LoVo (cell line): ENCODE measurements at regions not wholly inside any gene's neighbourhood (a gene's known extent, or its start where the extent isn't known, plus 50 kb on each side); places are given as distances from the start of the nearest gene placed in this dataset.

Experiments
- DNase-seq: peaks from one replicate; pipeline ENCODE4 v3.0.0-alpha.2; 2016; ENCODE audit warnings: low spot score

- DNase-seq = no peak
Measured at GRCh38 chr2:16278421-16279200, 338.3 kb downstream of the MYCN start.

DNA sequence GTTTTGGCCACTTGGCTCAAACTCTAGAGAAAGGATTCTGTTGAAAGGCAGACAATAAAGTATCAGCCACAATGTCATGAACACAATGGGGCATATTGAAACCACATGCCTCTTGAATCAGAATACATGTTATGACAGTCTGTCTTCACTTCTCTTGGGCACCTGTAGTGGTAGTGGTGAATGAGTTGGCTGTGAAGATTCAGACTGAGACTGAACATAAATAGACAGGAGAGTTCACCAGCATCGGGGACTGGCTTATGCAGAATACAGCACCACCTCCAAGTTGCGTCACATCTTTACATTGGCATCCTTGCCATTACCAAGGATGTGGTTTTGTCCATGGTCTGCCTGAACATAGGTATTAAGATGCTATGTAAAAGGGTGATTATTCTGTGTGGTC, 336.8 kb downstream of the MYCN start:
- no peak for DNase-seq

- no peak for DNase-seq
Measured at GRCh38 chr2:16275661-16276060, 335.3 kb downstream of the MYCN start.

- no peak for DNase-seq
Measured at GRCh38 chr2:16275131-16275530, 334.8 kb downstream of the MYCN start.

DNA sequence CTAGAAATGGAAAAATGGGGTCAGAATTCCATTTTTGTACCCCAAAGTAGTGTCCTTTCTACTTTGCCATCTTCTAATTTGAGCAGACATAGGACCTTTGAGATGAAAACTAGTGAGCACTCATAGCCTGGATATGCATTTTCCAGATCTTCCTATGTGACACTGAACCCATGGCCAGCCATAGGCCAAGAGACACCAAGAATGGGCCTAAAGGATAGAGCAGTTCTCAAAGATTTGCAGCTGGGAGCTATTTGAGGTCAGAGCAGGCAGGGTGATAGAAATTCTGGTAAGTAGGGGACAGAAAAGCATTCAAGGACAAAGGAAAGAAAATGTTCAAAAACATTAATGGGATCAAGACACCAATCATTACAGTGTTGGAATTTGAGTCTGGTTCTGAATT, 332.8 kb downstream of the MYCN start:
- DNase-seq = no peak

DNA sequence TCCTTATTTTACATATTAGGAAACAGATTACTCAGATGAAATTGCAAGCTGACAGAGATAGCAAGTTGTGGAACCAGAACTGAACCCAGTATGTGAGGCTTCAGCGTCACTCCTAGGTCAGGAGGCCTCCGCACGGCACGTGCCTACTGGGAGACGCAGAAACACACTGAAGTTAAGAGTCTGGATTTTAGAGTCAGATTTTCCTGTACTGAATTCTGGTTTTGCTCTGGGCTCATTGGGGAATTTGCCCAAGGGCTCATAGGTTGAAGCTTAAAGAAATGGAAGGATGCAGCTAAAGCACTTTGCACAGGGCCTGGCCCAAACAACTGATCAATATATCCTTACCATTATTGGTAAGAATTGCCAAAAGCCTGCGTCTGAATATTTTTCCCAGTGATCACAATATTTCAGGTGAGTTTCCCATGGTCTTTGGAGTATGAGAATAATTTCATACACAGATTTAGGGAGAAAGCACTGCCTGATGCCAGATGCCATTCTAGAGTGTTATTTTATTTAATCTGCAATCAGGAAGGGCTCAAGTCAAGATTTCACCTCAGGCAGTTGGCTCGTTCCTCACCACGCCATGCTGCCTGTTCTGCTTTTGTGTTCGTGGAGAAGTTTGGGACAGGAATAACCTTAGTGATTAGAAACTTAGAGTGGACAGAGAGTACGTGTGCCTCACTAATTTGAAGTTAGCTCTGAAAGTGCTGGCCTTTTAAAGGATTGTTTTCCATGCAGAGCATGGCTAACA, 331.9 kb downstream of the MYCN start:
- no peak for DNase-seq

GRCh38 chr2:16271231-16271896, 331.0 kb downstream of the MYCN start:
- no peak for DNase-seq

- no peak for DNase-seq
Measured at GRCh38 chr2:16270441-16270840, 330.1 kb downstream of the MYCN start.

- no peak for DNase-seq
Measured at GRCh38 chr2:16268301-16269000, 328.1 kb downstream of the MYCN start.

- no peak for DNase-seq
Measured at GRCh38 chr2:16266571-16266970, 326.2 kb downstream of the MYCN start.

DNA sequence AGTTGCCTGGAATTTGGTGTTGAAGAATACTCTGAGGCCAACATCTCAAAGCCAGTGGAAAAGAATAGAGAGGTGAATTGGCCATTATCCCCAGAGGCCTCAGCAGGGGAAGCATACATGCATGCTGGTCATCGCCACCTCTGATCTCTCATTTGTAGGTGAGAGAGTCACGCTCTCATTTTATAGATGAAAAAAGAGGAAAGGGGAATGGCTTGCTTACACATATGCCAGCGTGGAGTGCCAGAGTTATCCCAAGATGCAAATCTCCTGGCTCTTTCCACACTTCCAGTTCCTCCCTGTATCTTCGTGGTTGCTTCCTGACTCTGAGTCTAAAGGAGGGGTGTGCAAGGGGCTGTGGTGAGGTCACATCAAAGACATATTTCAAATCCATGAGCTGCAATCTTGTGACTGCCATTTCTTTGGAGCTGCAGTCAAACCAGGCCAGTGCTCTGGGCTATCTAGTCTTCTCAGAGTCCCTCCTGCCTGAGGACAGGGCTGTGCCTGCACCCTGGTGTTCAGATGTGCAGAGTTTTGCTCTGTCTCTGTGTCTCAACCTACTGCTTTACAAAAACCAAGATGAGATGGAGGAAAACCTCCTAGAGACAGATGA, 324.7 kb downstream of the MYCN start:
- no peak for DNase-seq

DNA sequence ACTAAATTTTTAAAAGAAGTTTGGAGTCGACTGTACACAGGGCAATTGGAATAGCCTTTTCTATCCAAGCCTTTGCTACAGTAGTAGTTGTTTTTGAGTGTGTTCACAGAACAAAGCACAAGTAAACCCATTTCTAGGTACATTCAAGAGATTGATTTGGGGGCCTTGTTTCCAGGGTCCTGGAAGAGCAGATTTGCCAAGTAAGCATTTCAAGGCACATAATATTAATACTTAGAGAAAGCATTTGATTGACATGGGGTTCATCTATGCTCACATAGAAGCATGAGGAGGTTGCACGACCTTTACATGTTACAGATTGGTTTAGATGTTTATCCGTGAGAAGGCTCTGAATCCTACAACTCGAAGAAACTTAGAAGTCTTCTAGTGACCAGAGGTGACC, 324.1 kb downstream of the MYCN start:
- DNase-seq = no peak

DNA sequence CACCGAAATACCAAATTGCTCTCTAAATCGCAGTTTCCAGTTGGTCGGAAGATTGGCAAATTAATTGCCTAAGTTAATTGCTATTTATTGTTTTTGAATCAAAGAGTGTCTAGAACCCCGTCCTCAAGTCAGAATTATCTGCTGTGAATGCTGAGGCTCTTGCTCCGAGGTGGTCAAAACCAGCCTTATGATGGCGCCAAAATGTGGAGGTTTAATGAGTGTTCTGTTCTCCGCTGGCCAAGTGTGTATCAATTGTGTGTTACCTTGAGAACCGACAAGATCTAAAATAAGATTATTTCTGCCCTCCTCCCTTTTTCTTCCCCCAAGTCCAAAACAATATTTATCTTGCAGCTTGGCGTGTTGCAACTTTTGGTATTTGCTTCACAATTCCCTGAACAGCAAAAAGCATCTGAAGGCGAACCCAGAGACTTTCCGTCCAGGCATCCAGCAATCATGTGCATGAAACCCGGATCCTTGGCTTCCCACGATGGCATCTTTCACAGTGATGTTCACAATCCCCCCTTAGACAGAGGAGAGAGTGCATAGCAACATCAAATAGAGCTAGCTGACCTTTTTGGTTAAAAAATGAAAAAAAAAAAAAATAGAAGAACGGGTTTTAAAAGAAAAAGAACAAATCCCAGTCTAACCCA, 323.0 kb downstream of the MYCN start:
- DNase-seq = no peak

DNA sequence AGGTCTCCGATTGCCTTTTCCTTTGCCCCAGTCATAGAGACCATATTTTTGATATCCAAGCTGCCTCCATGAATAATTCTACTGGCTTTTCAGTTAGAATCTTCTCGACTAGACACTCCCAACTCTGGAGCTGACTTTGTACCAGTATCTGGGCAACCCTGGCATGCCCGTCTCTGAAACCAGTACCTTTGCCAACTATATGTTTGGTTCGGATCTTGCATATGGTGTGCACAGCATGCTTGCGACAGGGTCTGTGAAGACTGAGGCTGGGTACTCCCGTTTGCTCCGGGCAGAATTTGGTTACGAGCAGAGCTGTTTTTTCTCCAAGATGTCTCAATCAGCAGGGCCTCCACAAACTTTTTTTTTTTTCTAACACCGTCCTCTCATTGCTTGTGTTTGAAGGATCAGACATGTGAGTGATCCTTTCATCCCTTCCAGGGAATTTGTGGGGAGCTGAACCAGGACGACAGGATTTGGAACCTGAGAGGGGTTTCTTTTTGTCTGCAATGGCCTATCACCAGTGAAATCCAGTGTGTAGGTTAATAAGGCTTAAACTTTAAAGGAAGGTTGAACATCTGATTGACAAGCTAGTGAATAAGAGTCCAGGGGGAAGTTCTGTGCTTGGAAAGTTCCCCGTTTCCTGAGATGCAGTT, 322.3 kb downstream of the MYCN start:
- no peak for DNase-seq

GRCh38 chr2:16261791-16262190, 321.4 kb downstream of the MYCN start:
- no peak for DNase-seq

GRCh38 chr2:16261071-16261470, 320.7 kb downstream of the MYCN start:
- no peak for DNase-seq

DNA sequence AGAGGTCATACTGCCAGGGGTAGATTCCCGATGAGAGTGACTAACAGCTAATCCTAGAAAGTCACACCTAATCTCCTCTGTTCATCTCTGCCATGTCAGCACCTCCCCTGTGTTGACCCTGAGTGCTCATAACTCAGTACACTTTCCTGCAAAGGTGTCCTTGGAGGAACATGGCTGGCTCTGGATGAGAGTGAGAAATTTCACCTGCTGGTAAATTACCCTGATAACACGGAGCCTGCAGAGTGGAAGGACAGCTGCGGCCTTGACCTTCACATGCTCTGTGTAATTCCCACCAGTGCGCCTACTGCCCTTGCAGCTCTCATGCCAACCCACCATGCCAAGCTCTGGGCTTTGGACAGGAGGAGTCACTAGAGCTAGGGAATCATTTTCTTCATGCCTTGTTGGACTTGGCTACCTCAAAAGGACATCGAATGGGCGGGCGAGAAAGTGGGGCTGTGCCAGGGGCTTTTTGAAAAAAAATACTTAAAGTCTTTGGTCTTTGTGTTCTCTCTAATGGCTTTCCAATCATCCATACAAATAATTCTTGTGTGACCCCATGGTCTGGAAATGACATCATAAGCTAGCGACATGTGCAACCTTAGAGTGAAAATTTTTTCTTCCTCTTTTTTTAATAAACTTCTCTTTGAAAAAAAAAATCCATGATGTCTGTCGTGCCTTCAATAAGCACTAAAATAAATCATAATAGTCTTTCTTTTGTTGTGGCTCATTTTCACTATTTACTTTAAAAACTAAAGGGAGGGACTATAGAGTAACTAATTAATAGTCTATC, 319.9 kb downstream of the MYCN start:
- DNase-seq = no peak

GRCh38 chr2:16259010-16259409, 318.7 kb downstream of the MYCN start:
- no peak for DNase-seq

DNA sequence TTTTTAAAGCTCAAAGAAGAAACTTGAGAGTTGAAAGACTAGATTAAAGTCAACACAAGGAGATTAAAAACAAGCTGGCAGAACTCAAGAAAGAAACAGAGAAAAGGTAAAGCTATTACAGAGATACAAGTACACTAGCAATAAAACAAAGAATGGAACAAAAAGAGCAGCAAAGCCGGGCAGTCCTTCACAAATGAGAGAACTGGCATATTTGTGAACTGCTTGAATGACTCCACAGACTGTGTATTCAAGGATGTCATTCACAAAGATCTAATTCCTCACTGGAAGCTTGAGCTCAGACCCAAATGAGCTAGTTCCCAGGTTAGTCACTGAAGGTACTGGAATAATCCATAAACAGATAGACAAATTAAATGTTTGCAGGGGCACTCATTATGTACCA, 318.0 kb downstream of the MYCN start:
- no peak for DNase-seq
